Effector memory CD4-positive, alpha-beta T cell (primary cell): ENCODE measurements at regions not wholly inside any gene's neighbourhood (a gene's known extent, or its start where the extent isn't known, plus 50 kb on each side); places are given as distances from the start of the nearest gene placed in this dataset.

ENCODE experiments used
- DNase-seq, 3 donors: peaks; one replicate each; pipeline ENCODE4 v3.0.0-alpha.2; 2020
- H3K27ac ChIP-seq: 2 replicates; pipeline ENCODE4 v1.7.0; 2013; ENCODE audit warnings: mild to moderate bottlenecking, low read length, moderate library complexity; ENCODE audit not compliant: insufficient read depth, poor library complexity, severe bottlenecking
- H3K27me3 ChIP-seq: replicated peaks from 2 replicates; pipeline ENCODE4 v1.7.0; 2013; ENCODE audit warnings: mild to moderate bottlenecking, low read length; ENCODE audit not compliant: insufficient read depth, control insufficient read depth, poor library complexity, severe bottlenecking
- H3K36me3 ChIP-seq: 2 replicates; pipeline ENCODE4 v1.7.0; 2013; ENCODE audit warnings: mild to moderate bottlenecking, low read length, moderate library complexity; ENCODE audit not compliant: control insufficient read depth, insufficient read depth
- H3K4me1 ChIP-seq: 2 replicates; pipeline ENCODE4 v1.7.0; 2013; ENCODE audit warnings: low read length, mild to moderate bottlenecking; ENCODE audit not compliant: control insufficient read depth, insufficient read depth, poor library complexity, severe bottlenecking
- H3K4me3 ChIP-seq: 2 replicates; pipeline ENCODE4 v1.7.0; 2013; ENCODE audit warnings: low read length, low read depth, mild to moderate bottlenecking; ENCODE audit not compliant: insufficient read depth, poor library complexity, severe bottlenecking
- H3K9me3 ChIP-seq: 2 replicates; pipeline ENCODE4 v1.7.0; 2013; ENCODE audit warnings: mild to moderate bottlenecking, low read length, moderate library complexity; ENCODE audit not compliant: control insufficient read depth

DNA sequence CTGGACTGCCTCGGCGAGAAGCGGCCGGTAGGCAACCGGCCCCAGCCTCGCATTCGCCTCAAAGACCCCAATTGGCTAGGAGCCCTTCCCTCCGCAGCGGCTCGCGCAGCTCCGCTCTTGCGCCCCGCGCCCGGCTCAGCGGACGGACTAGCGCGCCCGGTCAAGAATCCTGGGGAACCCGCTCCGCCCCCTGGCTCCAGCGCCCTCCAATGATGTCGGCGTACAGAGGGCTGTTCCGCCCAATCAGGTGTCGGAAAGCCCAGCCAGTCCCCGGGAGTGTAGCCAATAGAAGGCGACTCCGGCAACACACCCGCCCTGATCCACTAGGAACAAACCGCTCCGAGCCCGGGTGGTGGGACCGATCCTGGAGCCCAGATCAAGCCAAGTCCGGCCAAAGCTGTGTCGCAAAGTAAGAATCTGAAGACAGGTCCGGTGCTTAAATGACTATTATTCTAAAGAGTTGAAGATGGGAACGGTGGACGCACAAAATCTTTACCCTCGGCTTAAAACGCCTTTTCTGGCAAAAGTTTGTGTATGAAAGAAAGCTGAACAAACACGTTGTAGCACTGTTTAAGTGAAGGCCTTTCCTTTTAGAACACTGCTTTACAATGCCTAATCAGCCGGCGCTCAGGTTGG lies 132.2 kb downstream of the OGFRL1 start:
- H3K4me3 ChIP-seq, result peak overlapping the region; percentile 24
- H3K27ac ChIP-seq, result no peak overlapping the region
- H3K4me1 ChIP-seq, result no peaks in the 10 kb centered on the region
- peaks cover 9% of the 10 kb centered on the region for H3K27me3 ChIP-seq
- DNase-seq, result no peak
- no peaks in the 10 kb centered on the region for H3K36me3 ChIP-seq
- H3K9me3 ChIP-seq, result no peaks in the 10 kb centered on the region

DNA sequence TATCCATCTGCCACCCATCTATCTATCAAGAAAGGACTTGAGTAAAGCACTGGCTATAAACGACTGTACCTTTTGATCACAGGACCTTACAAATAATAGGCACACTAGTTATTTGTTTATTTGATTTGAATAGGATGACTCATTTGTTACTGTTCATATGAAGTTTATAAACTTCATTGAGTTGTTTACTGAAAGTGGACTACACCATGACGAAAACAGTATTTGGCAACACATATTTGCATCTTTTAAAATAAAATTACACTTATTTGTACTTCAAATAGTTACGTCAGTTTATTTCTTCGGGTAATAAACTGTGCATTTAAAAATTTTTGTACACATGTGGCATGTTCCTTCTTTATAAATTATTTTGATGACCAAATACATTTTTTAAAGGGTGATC lies 133.0 kb downstream of the OGFRL1 start:
- no peak overlapping the region for H3K27ac ChIP-seq
- H3K27me3 ChIP-seq, result peaks cover 9% of the 10 kb centered on the region
- H3K9me3 ChIP-seq, result no peaks in the 10 kb centered on the region
- H3K4me3 ChIP-seq, result no peak overlapping the region
- no peaks in the 10 kb centered on the region for H3K36me3 ChIP-seq
- H3K4me1 ChIP-seq, result no peaks in the 10 kb centered on the region
- no peak for DNase-seq

DNA sequence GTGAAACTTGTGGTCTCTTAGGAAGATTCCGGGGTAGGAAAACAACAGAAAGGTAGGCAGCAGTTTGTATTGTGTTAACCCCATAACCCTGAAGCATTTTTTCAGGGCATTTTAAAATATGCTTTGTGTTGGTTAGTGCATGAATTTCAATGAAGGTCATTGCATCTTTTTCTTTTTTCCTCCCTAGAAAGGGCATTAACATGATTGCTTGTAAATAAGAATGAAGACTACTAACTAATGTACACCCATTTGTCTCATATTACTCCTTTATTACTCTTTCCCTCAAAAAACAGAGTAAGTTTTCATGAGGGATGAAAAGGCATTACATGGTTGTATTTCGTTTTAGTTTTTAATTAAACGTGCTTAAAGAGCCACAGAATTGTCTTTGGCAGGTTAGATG lies 141.4 kb downstream of the OGFRL1 start:
- no peak overlapping the region for H3K27ac ChIP-seq
- H3K27me3 ChIP-seq, result peaks cover 4% of the 10 kb centered on the region

DNA sequence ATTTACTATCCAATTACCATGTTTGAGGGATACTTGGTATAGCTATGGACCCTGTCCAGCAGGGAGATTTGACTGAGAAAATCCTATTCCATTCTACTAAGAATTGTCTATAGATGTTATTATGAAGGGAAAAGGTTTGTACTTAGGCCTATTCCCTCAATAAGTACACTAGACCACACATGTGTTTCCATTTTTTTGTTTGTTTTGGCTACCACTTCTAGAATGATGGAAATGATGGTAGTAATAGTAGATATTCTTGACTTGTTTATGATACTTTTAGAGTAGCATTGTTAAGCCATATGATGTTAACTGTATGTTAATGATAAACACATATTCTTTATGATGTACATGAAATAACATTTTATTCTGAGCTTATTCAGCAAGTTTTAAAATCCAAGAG lies 144.8 kb downstream of the OGFRL1 start:
- Histone ChIP-seq H3K9me3 (no peaks in the 10 kb centered on the region), H3K27ac (no peak overlapping the region), H3K4me3 (no peak overlapping the region), H3K4me1 (no peaks in the 10 kb centered on the region), H3K36me3 (no peaks in the 10 kb centered on the region), H3K27me3 (peaks cover 4% of the 10 kb centered on the region)
- DNase-seq, result no peak

More for the DNA sequence above, 141.4 kb downstream of the OGFRL1 start:
- H3K9me3 ChIP-seq, result no peaks in the 10 kb centered on the region
- DNase-seq, result no peak
- H3K4me3 ChIP-seq, result no peak overlapping the region
- no peaks in the 10 kb centered on the region for H3K4me1 ChIP-seq
- H3K36me3 ChIP-seq, result no peaks in the 10 kb centered on the region

DNA sequence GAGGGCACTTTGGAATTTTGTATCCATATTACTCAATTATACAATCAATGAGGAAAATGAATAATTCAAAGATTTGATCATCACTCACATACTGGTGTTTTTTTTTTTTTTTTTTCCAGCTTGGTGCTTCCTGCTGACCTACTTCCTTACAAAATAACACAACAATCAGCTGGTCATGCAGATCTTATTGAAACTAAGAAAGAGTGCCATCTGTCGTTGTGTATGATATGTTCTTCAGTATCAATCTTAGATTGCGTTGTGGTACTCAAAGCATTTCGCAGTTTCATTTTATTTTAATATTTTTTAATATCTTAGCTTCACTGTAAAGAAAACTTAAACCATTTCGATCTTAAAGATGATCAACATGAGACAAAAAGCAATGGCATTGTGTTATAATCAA lies 155.6 kb downstream of the OGFRL1 start:
- no peak overlapping the region for H3K4me3 ChIP-seq
- no peaks in the 10 kb centered on the region for H3K36me3 ChIP-seq
- H3K27ac ChIP-seq, result no peak overlapping the region
- no peaks in the 10 kb centered on the region for H3K9me3 ChIP-seq
- H3K27me3 ChIP-seq, result no peaks in the 10 kb centered on the region
- H3K4me1 ChIP-seq, result no peaks in the 10 kb centered on the region
- DNase-seq, result no peak

DNA sequence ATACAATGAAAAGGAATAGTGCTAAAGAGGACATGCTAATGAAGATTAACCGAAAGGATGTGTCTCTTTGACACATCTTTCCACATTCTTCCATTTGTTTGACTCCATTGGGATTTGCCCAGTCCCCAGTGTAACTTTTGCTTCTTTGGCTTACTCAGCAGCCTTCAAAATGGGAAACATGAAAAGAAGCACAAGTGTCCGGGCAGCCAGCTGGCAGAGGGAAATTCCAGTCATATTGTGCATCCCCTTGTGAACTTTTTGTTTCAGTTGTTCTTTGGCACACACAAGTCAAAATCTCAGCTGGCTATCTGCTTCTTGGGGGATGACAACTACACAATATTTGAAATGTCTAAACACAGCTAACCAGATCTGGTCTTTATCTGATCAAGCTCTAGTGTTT lies 157.4 kb downstream of the OGFRL1 start:
- Histone ChIP-seq H3K27ac (no peak overlapping the region), H3K4me3 (no peak overlapping the region), H3K27me3 (no peaks in the 10 kb centered on the region), H3K36me3 (no peaks in the 10 kb centered on the region), H3K9me3 (no peaks in the 10 kb centered on the region), H3K4me1 (no peaks in the 10 kb centered on the region)
- no peak for DNase-seq

DNA sequence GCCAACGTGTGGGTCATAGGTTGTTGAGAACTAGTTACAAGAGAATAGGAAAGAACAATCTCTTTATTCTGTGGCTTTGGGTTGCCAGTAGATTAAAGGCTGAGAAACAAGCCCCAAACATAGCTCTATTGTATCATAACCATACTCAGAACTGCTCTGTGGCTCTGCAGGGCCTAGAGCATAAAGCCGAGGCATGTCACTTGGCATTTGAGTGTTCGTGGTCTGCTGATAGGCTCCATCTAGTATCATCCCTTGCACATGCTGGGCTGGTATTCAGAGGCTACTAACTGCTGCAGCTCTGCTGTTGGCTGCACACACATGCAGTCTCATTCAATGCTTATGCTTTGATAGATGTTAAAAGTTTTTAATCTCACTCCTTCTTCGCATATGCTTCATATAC lies 157.9 kb downstream of the OGFRL1 start:
- DNase-seq, result no peak
- H3K4me3 ChIP-seq, result no peak overlapping the region
- H3K4me1 ChIP-seq, result no peaks in the 10 kb centered on the region
- no peaks in the 10 kb centered on the region for H3K36me3 ChIP-seq
- H3K27ac ChIP-seq, result no peak overlapping the region
- no peaks in the 10 kb centered on the region for H3K27me3 ChIP-seq
- no peaks in the 10 kb centered on the region for H3K9me3 ChIP-seq

DNA sequence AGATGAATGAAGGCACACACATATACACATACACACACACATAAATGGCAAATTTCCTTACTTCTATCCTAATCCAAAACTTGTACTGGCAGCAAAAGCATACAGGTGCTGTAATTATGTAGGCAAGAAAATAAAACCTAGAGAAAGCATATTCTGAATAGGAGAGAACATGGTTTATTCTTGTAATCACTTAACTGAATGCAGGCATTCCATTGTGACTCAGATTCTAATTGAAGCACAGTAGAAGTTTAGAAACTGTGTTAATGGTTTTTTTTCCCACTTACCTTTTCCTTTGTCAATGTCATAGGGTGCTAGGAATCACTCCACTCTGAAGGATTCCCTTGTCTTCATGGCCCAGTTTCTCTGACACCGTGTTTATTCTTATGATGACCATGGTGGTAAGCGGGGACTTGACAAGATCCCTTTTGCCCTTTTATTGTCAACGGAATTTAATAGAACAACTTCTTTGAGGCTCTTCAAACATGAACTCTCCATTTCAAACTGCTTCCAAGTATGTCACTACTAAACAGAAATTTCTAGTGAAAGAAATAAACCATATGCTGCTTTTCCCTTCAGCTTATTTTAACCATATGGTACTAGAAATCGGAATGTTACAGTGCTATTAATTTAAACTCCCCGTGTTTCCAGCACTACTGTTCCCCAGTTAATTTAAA lies 164.2 kb downstream of the OGFRL1 start:
- Histone ChIP-seq H3K27ac (no peak overlapping the region), H3K4me3 (no peak overlapping the region)
- DNase-seq, result no peak

DNA sequence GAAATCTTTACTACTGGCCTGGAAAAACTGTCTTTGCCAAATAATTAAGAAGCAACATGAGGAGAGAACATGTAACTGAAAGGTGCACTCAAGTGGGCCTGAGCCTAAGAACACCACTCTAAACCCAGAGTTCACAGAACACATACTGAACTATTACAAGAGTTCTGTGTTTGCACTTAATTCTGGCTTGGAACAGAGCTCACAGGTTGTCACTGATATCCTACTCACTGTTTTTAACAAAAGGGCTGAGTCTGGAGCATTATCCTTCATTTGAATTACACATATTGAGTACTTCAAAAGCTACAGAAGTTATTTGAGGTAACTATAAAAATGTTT lies 164.7 kb downstream of the OGFRL1 start:
- H3K9me3 ChIP-seq, result no peaks in the 10 kb centered on the region
- H3K4me1 ChIP-seq, result no peaks in the 10 kb centered on the region
- no peak overlapping the region for H3K4me3 ChIP-seq
- no peak for DNase-seq
- no peak overlapping the region for H3K27ac ChIP-seq
- H3K27me3 ChIP-seq, result no peaks in the 10 kb centered on the region
- no peaks in the 10 kb centered on the region for H3K36me3 ChIP-seq

More for the DNA sequence above, 164.2 kb downstream of the OGFRL1 start:
- no peaks in the 10 kb centered on the region for H3K36me3 ChIP-seq
- H3K9me3 ChIP-seq, result no peaks in the 10 kb centered on the region
- H3K4me1 ChIP-seq, result no peaks in the 10 kb centered on the region
- H3K27me3 ChIP-seq, result no peaks in the 10 kb centered on the region

DNA sequence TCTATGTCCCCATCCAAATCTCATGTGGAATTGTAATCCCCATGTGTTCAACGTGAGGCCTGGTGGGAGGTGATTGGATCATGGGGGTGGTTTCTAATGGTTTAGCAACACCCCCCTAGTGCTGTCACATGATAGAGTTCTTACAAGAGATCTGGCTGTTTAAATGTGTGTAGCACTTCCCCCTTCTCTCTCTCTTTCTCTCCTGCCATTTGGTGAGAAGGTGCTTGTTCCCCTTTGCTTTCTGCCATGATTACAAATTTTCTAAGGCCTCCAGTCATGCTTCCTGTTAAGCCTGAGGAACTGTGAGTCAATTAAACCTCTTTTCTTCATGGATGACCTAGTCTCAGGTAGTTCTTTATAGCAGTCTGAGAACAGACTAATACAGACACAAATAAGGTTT lies 165.4 kb downstream of the OGFRL1 start:
- DNase-seq, result no peak
- Histone ChIP-seq H3K27ac (no peak overlapping the region), H3K9me3 (no peaks in the 10 kb centered on the region), H3K27me3 (no peaks in the 10 kb centered on the region), H3K36me3 (no peaks in the 10 kb centered on the region), H3K4me3 (no peak overlapping the region), H3K4me1 (no peaks in the 10 kb centered on the region)
